T-helper 2 cell treated with Interferon-gamma antibody and Interleukin-4, amounts not matched to agents 5 μg/mL and 100 μg/mL, for 36 hours (primary cell): ENCODE measurements at regions not wholly inside any gene's neighbourhood (a gene's known extent, or its start where the extent isn't known, plus 50 kb on each side); places are given as distances from the start of the nearest gene placed in this dataset.

Experiments
- DNase-seq: peaks from one replicate; pipeline ENCODE4 v3.0.0; 2021; ENCODE audit warnings: low spot score
- H3K27ac Mint-ChIP-seq: one replicate; pipeline ENCODE4 v1.8.0; 2021; ENCODE audit warnings: mild to moderate bottlenecking, mixed read lengths
- H3K27me3 Mint-ChIP-seq: one replicate; pipeline ENCODE4 v1.8.0; 2021; ENCODE audit warnings: low read depth, mixed read lengths
- H3K36me3 Mint-ChIP-seq: one replicate; pipeline ENCODE4 v1.8.0; 2021; ENCODE audit warnings: low read depth, mixed read lengths
- H3K4me1 Mint-ChIP-seq: one replicate; pipeline ENCODE4 v1.8.0; 2021; ENCODE audit warnings: low read depth, mixed read lengths
- H3K4me3 Mint-ChIP-seq: one replicate; pipeline ENCODE4 v1.8.0; 2022; ENCODE audit warnings: mild to moderate bottlenecking, moderate library complexity, mixed read lengths
- H3K9me3 Mint-ChIP-seq: one replicate; pipeline ENCODE4 v1.8.0; 2021; ENCODE audit warnings: mixed read lengths

- Mint-ChIP-seq H3K4me1 (no peaks in the 10 kb centered on the region), H3K9me3 (peaks cover 3% of the 10 kb centered on the region), H3K4me3 (no peak overlapping the region), H3K36me3 (no peaks in the 10 kb centered on the region), H3K27me3 (no peaks in the 10 kb centered on the region), H3K27ac (no peak overlapping the region)
- DNase-seq = no peak
Observed at GRCh38 chr6:84500726-84501125, 263.7 kb downstream of the TBX18 start.

- DNase-seq = no peak
- Mint-ChIP-seq H3K27ac (no peak overlapping the region), H3K4me1 (no peaks in the 10 kb centered on the region), H3K36me3 (no peaks in the 10 kb centered on the region), H3K9me3 (peaks cover 3% of the 10 kb centered on the region), H3K4me3 (no peak overlapping the region), H3K27me3 (no peaks in the 10 kb centered on the region)
Observed at GRCh38 chr6:84498905-84499304, 265.5 kb downstream of the TBX18 start.

- H3K4me3 Mint-ChIP-seq = no peak overlapping the region
- no peaks in the 10 kb centered on the region for H3K27me3 Mint-ChIP-seq
- no peaks in the 10 kb centered on the region for H3K4me1 Mint-ChIP-seq
- H3K36me3 Mint-ChIP-seq = no peaks in the 10 kb centered on the region
- no peak overlapping the region for H3K27ac Mint-ChIP-seq
- peaks cover 3% of the 10 kb centered on the region for H3K9me3 Mint-ChIP-seq
- no peak for DNase-seq
Observed at GRCh38 chr6:84492241-84493165, 265.1 kb upstream of the CEP162 start.

GRCh38 chr6:84489598-84489997 is 262.2 kb upstream of the CEP162 start:
- Mint-ChIP-seq H3K27me3 (no peaks in the 10 kb centered on the region), H3K36me3 (no peaks in the 10 kb centered on the region), H3K4me1 (no peaks in the 10 kb centered on the region), H3K27ac (no peak overlapping the region), H3K4me3 (no peak overlapping the region), H3K9me3 (peaks cover 3% of the 10 kb centered on the region)
- DNase-seq = no peak

- peaks cover 3% of the 10 kb centered on the region for H3K9me3 Mint-ChIP-seq
- H3K27me3 Mint-ChIP-seq = no peaks in the 10 kb centered on the region
- H3K4me3 Mint-ChIP-seq = no peak overlapping the region
- no peak for DNase-seq
- H3K36me3 Mint-ChIP-seq = no peaks in the 10 kb centered on the region
- no peaks in the 10 kb centered on the region for H3K4me1 Mint-ChIP-seq
- no peak overlapping the region for H3K27ac Mint-ChIP-seq
Observed at GRCh38 chr6:84486526-84486925, 259.1 kb upstream of the CEP162 start.

GRCh38 chr6:84469144-84469543 is 241.7 kb upstream of the CEP162 start:
- Mint-ChIP-seq H3K27me3 (no peaks in the 10 kb centered on the region), H3K27ac (no peak overlapping the region), H3K9me3 (no peaks in the 10 kb centered on the region), H3K36me3 (no peaks in the 10 kb centered on the region), H3K4me3 (no peak overlapping the region), H3K4me1 (no peaks in the 10 kb centered on the region)
- no peak for DNase-seq

- Mint-ChIP-seq H3K4me1 (no peaks in the 10 kb centered on the region), H3K4me3 (no peak overlapping the region), H3K27ac (no peak overlapping the region), H3K27me3 (no peaks in the 10 kb centered on the region), H3K36me3 (no peaks in the 10 kb centered on the region), H3K9me3 (no peaks in the 10 kb centered on the region)
- no peak for DNase-seq
Observed at GRCh38 chr6:84467296-84467695, 239.9 kb upstream of the CEP162 start.

GRCh38 chr6:84466511-84466910 is 239.1 kb upstream of the CEP162 start:
- Mint-ChIP-seq H3K4me1 (no peaks in the 10 kb centered on the region), H3K27ac (no peak overlapping the region), H3K27me3 (no peaks in the 10 kb centered on the region), H3K36me3 (no peaks in the 10 kb centered on the region), H3K4me3 (no peak overlapping the region), H3K9me3 (no peaks in the 10 kb centered on the region)
- no peak for DNase-seq

- DNase-seq = no peak
- Mint-ChIP-seq H3K4me1 (no peaks in the 10 kb centered on the region), H3K4me3 (no peak overlapping the region), H3K9me3 (no peaks in the 10 kb centered on the region), H3K27me3 (no peaks in the 10 kb centered on the region), H3K36me3 (no peaks in the 10 kb centered on the region), H3K27ac (no peak overlapping the region)
Observed at GRCh38 chr6:84464471-84464870, 237.0 kb upstream of the CEP162 start.

- no peak overlapping the region for H3K4me3 Mint-ChIP-seq
- H3K9me3 Mint-ChIP-seq = no peaks in the 10 kb centered on the region
- no peaks in the 10 kb centered on the region for H3K36me3 Mint-ChIP-seq
- no peaks in the 10 kb centered on the region for H3K4me1 Mint-ChIP-seq
- H3K27me3 Mint-ChIP-seq = no peaks in the 10 kb centered on the region
- no peak for DNase-seq
- H3K27ac Mint-ChIP-seq = no peak overlapping the region
Observed at GRCh38 chr6:84462698-84463097, 235.3 kb upstream of the CEP162 start.

- no peak for DNase-seq
- H3K27me3 Mint-ChIP-seq = no peaks in the 10 kb centered on the region
- H3K27ac Mint-ChIP-seq = no peak overlapping the region
- no peaks in the 10 kb centered on the region for H3K36me3 Mint-ChIP-seq
- no peak overlapping the region for H3K4me3 Mint-ChIP-seq
- H3K4me1 Mint-ChIP-seq = no peaks in the 10 kb centered on the region
- no peaks in the 10 kb centered on the region for H3K9me3 Mint-ChIP-seq
Observed at GRCh38 chr6:84461461-84461860, 234.0 kb upstream of the CEP162 start.

GRCh38 chr6:84460491-84460890 is 233.0 kb upstream of the CEP162 start:
- Mint-ChIP-seq H3K4me3 (no peak overlapping the region), H3K27ac (no peak overlapping the region), H3K9me3 (no peaks in the 10 kb centered on the region), H3K36me3 (no peaks in the 10 kb centered on the region), H3K4me1 (no peaks in the 10 kb centered on the region), H3K27me3 (no peaks in the 10 kb centered on the region)
- no peak for DNase-seq

- Mint-ChIP-seq H3K27ac (no peak overlapping the region), H3K9me3 (no peaks in the 10 kb centered on the region), H3K4me1 (no peaks in the 10 kb centered on the region), H3K4me3 (no peak overlapping the region), H3K27me3 (no peaks in the 10 kb centered on the region), H3K36me3 (no peaks in the 10 kb centered on the region)
- no peak for DNase-seq
Observed at GRCh38 chr6:84459401-84459800, 232.0 kb upstream of the CEP162 start.

GRCh38 chr6:84458271-84458670 is 230.8 kb upstream of the CEP162 start:
- Mint-ChIP-seq H3K36me3 (no peaks in the 10 kb centered on the region), H3K4me3 (no peak overlapping the region), H3K4me1 (no peaks in the 10 kb centered on the region)

GRCh38 chr6:84457276-84457675 is 229.8 kb upstream of the CEP162 start:
- no peaks in the 10 kb centered on the region for H3K4me1 Mint-ChIP-seq
- no peaks in the 10 kb centered on the region for H3K36me3 Mint-ChIP-seq
- no peak overlapping the region for H3K4me3 Mint-ChIP-seq
- H3K27me3 Mint-ChIP-seq = no peaks in the 10 kb centered on the region
- H3K27ac Mint-ChIP-seq = no peak overlapping the region
- no peaks in the 10 kb centered on the region for H3K9me3 Mint-ChIP-seq
- DNase-seq = no peak

More at GRCh38 chr6:84458271-84458670, 230.8 kb upstream of the CEP162 start:
- no peaks in the 10 kb centered on the region for H3K27me3 Mint-ChIP-seq
- no peak overlapping the region for H3K27ac Mint-ChIP-seq
- no peak for DNase-seq
- no peaks in the 10 kb centered on the region for H3K9me3 Mint-ChIP-seq
